Mucosa of rectum (tissue), 2 donors: ENCODE measurements at regions not wholly inside any gene's neighbourhood (a gene's known extent, or its start where the extent isn't known, plus 50 kb on each side); places are given as distances from the start of the nearest gene placed in this dataset.

Experiments
- H3K27ac ChIP-seq, 2 donors: one replicate each; pipeline ENCODE4 v1.7.0; 2013; ENCODE audit warnings: inconsistent platforms in 2 of 2, low read depth in 2 of 2, low read length in 2 of 2
- H3K27me3 ChIP-seq, 2 donors: one replicate each; pipeline ENCODE4 v1.7.0; 2013; ENCODE audit warnings: low read length in 2 of 2; ENCODE audit not compliant: control insufficient read depth in 2 of 2, insufficient read depth in 2 of 2
- H3K36me3 ChIP-seq, 2 donors: one replicate each; pipeline ENCODE4 v1.7.0; 2013; ENCODE audit warnings: low read length in 2 of 2; ENCODE audit not compliant: control insufficient read depth in 2 of 2, insufficient read depth in 2 of 2
- H3K4me1 ChIP-seq, 2 donors: one replicate each; pipeline ENCODE4 v1.7.0; 2013; ENCODE audit warnings: low read length in 2 of 2, mild to moderate bottlenecking in 1 of 2; ENCODE audit not compliant: control insufficient read depth in 2 of 2, insufficient read depth in 2 of 2
- H3K4me3 ChIP-seq, 2 donors: one replicate each; pipeline ENCODE4 v1.7.0; 2013; ENCODE audit warnings: low read length in 2 of 2
- H3K9ac ChIP-seq, 2 donors: one replicate each; pipeline ENCODE4 v1.7.0; 2013; ENCODE audit warnings: low read length in 2 of 2, low read depth in 1 of 2, mild to moderate bottlenecking in 1 of 2
- H3K9me3 ChIP-seq, 2 donors: one replicate each; pipeline ENCODE4 v1.7.0; 2013; ENCODE audit warnings: low read length in 2 of 2; ENCODE audit not compliant: control insufficient read depth in 2 of 2
- donor health status: healthy.
- donor health status: Normal muscosa, but diverticular disease.

DNA sequence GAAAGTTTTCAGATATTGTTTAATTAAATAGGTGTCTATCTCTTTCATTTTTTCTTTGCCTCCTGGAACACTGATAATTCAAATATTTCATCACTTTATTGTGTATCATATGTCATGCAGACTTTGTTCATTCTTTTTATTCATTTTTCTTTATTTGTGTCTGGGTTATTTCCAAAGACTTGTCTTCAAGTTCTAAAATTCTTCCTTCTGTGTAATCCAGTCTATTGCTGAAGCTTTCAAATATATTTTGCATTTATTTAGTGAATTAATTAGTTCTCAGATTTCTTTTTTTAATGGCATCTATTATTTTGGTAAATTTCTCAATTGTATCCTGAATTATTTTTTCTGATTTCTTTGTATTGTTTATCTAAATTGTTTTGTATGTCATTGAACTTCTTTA, 70.1 kb downstream of the ZNF330 start:
- Histone ChIP-seq H3K36me3 (no peaks in the 10 kb centered on the region), H3K4me3 (no peak overlapping the region), H3K9ac (no peak overlapping the region), H3K4me1 (no peaks in the 10 kb centered on the region), H3K27me3 (no peaks in the 10 kb centered on the region), H3K27ac (no peak overlapping the region), H3K9me3 (no peaks in the 10 kb centered on the region)

DNA sequence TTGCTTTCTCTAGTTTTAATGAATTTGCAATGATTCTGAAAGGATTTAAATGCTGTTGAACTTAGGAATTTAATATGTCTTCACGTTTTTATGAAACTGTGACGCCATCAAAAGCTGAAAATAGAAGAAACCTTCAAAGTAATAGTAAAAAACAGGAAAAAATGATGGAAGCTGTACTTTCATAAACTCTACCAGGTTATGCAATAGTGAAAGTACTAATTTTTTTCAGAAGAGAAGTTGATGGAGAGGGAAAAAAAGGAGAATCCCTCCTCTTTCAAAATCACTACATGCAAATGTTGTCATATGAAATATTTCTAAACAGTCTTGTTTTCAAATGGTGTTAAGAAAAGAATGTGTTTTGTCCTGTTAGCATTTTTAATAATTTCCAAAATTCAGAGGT, 73.6 kb downstream of the ZNF330 start:
- Histone ChIP-seq H3K27ac (no peak overlapping the region), H3K36me3 (no peaks in the 10 kb centered on the region), H3K4me3 (no peak overlapping the region), H3K9me3 (no peaks in the 10 kb centered on the region), H3K9ac (no peak overlapping the region), H3K4me1 (no peaks in the 10 kb centered on the region), H3K27me3 (no peaks in the 10 kb centered on the region)

GRCh38 chr4:141301216-141301615, 80.5 kb downstream of the ZNF330 start:
- H3K27ac ChIP-seq = no peak overlapping the region
- no peaks in the 10 kb centered on the region for H3K9me3 ChIP-seq
- no peak overlapping the region for H3K4me3 ChIP-seq

DNA sequence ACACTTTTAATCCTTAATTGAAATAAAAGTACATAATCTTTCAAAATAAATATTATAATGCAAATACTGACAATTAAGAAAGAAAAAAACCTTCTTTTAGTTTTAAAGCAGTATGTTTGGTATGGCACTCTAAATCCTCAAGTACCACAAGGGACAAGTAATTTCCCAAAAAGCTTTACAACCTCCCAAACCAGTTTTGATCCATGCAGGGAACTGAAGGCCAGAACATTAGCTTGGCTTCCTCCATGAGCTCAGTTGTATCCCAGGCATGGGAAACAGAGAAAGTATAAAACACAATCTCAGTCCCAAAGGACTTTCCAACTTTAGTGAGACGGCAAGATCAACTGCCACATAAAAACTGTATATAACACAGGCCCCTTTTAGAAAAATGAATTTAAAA, 82.2 kb downstream of the ZNF330 start:
- Histone ChIP-seq H3K4me3 (no peak overlapping the region), H3K27me3 (no peaks in the 10 kb centered on the region), H3K27ac (no peak overlapping the region), H3K9ac (no peak overlapping the region), H3K4me1 (no peaks in the 10 kb centered on the region), H3K36me3 (no peaks in the 10 kb centered on the region), H3K9me3 (no peaks in the 10 kb centered on the region)

More at GRCh38 chr4:141301216-141301615, 80.5 kb downstream of the ZNF330 start:
- Histone ChIP-seq H3K9ac (no peak overlapping the region), H3K4me1 (no peaks in the 10 kb centered on the region), H3K36me3 (no peaks in the 10 kb centered on the region), H3K27me3 (no peaks in the 10 kb centered on the region)

- no peaks in the 10 kb centered on the region for H3K4me1 ChIP-seq
- H3K36me3 ChIP-seq = no peaks in the 10 kb centered on the region
- H3K9ac ChIP-seq = no peak overlapping the region
- no peak overlapping the region for H3K27ac ChIP-seq
- H3K27me3 ChIP-seq = no peaks in the 10 kb centered on the region
- no peak overlapping the region for H3K4me3 ChIP-seq
- no peaks in the 10 kb centered on the region for H3K9me3 ChIP-seq
Observed at GRCh38 chr4:141304346-141304745, 83.7 kb downstream of the ZNF330 start.

DNA sequence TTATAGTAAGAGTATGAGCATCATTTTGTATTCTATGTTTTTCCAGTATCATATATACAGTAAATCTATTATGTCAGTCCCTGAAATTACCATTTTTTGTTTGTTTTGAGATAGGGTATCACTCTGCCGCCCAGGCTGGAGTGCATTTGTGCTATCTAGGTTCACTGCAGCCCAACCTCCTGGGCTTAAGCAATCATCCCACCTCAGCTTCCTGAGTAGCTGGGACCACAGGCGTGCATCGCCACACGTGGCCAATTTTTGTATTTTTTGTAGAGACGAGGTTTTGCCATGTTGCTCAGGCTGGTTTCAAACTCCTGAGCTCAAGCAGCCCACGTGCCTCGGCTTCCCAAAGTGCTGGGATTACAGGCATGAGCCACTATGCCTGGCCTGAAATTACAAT, 85.6 kb downstream of the ZNF330 start:
- no peaks in the 10 kb centered on the region for H3K27me3 ChIP-seq
- no peak overlapping the region for H3K27ac ChIP-seq
- no peaks in the 10 kb centered on the region for H3K4me1 ChIP-seq
- H3K9me3 ChIP-seq = no peaks in the 10 kb centered on the region
- H3K36me3 ChIP-seq = no peaks in the 10 kb centered on the region
- no peak overlapping the region for H3K4me3 ChIP-seq
- no peak overlapping the region for H3K9ac ChIP-seq

DNA sequence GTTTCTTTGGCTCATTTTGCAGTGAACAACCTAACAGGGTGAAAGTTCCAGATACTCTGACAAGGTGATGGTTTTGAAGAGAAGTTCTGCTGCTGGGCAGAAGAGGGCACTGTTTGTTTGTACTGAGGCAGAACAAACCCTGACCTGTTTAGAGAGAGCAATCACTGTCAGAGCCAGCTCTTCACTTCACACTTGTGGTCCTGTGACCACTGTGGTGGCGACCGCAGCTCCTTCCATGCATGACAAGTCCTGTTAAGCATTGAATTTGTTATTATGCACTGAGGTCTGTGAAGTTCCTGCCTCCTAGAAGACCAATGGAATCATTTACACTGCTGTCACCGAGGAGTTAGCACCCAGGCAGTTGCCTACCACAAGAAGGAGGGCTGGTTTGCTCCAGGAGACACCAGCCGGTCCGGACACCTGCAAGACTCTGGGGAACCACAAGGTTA, 86.6 kb downstream of the ZNF330 start:
- H3K9me3 ChIP-seq = no peaks in the 10 kb centered on the region
- no peaks in the 10 kb centered on the region for H3K36me3 ChIP-seq
- no peak overlapping the region for H3K27ac ChIP-seq
- no peak overlapping the region for H3K4me3 ChIP-seq
- H3K4me1 ChIP-seq = no peaks in the 10 kb centered on the region
- H3K27me3 ChIP-seq = no peaks in the 10 kb centered on the region
- H3K9ac ChIP-seq = no peak overlapping the region

GRCh38 chr4:141309874-141310273, 89.2 kb downstream of the ZNF330 start:
- Histone ChIP-seq H3K27ac (no peak overlapping the region), H3K4me3 (no peak overlapping the region), H3K4me1 (no peaks in the 10 kb centered on the region), H3K27me3 (no peaks in the 10 kb centered on the region), H3K9me3 (no peaks in the 10 kb centered on the region), H3K36me3 (no peaks in the 10 kb centered on the region), H3K9ac (no peak overlapping the region)

DNA sequence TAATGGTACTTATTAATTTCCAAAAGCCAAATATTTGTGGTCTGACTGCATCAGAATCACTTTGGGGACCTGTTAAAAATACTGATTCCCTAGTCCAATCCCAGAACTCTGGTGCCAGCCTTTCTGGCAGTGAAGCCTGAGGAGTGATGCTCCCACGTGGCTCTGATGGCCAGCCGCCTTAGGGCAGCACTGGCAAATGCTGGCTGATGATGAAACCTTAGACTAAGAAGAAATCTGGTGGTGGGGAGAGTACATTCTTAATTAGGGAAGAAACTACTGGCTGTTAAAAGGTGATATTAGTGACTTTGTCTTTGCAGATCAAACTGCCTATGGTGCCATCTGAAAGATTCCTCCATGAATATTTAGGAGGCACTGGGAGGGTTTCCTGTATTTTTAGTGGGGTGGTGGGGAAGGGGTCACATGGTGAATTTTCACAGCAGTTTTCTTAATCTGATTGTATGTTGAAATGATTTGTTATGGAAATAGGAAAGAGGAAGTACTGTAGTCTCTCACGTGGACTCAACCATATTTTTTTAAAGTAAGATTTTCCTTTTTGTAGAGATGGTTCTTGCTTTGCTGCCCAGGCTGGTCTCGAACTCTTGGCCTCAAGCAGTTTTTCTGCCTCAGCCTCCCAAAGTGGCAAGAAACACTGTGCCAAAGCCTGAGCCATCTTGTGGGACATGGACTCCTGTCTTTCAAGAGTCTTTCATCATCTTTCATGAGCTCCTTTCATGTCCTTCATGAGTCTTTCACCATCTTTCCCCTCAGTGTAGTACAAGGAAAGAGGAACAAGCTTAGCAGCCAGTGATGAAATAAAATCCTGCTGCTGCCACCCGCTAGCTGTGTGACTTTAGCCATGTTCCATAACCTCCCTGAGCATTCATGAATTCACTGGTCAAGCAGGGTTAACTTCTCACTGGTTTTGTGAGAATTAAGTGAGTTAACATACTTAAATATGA, 90.8 kb downstream of the ZNF330 start:
- Histone ChIP-seq H3K4me3 (no peak overlapping the region), H3K9ac (no peak overlapping the region), H3K9me3 (no peaks in the 10 kb centered on the region), H3K4me1 (no peaks in the 10 kb centered on the region), H3K36me3 (no peaks in the 10 kb centered on the region), H3K27me3 (no peaks in the 10 kb centered on the region), H3K27ac (no peak overlapping the region)

- Histone ChIP-seq H3K27ac (no peak overlapping the region), H3K36me3 (no peaks in the 10 kb centered on the region), H3K9me3 (no peaks in the 10 kb centered on the region), H3K4me1 (no peaks in the 10 kb centered on the region), H3K4me3 (no peak overlapping the region), H3K9ac (no peak overlapping the region), H3K27me3 (no peaks in the 10 kb centered on the region)
Observed at GRCh38 chr4:141314627-141315026, 93.9 kb downstream of the ZNF330 start.
